HUES48 (cell line): ENCODE measurements at regions not wholly inside any gene's neighbourhood (a gene's known extent, or its start where the extent isn't known, plus 50 kb on each side); places are given as distances from the start of the nearest gene placed in this dataset.

Experiments used
- H3K27ac ChIP-seq: one replicate; pipeline ENCODE4 v1.7.0; 2013; ENCODE audit warnings: low read depth, low read length, inconsistent platforms
- H3K27me3 ChIP-seq: 2 replicates; pipeline ENCODE4 v1.6.1; 2013; ENCODE audit warnings: mild to moderate bottlenecking, low read length; ENCODE audit not compliant: control insufficient read depth, insufficient read depth
- H3K36me3 ChIP-seq: 2 replicates; pipeline ENCODE4 v1.6.1; 2013; ENCODE audit warnings: low read length; ENCODE audit not compliant: control insufficient read depth, insufficient read depth
- H3K4me1 ChIP-seq: 2 replicates; pipeline ENCODE4 v1.6.1; 2013; ENCODE audit warnings: mild to moderate bottlenecking, low read length; ENCODE audit not compliant: control insufficient read depth, insufficient read depth
- H3K4me3 ChIP-seq: 2 replicates; pipeline ENCODE4 v1.5.1; 2013; ENCODE audit warnings: mild to moderate bottlenecking, low read depth, low read length
- H3K9ac ChIP-seq: 2 replicates; pipeline ENCODE4 v1.6.1; 2013; ENCODE audit warnings: mild to moderate bottlenecking, low read depth, low read length, moderate library complexity
- H3K9me3 ChIP-seq: 2 replicates; pipeline ENCODE4 v1.6.1; 2013; ENCODE audit warnings: low read length; ENCODE audit not compliant: control insufficient read depth, insufficient read depth

- H3K36me3 ChIP-seq, result no peaks in the 10 kb centered on the region
- peaks cover 18% of the 10 kb centered on the region; the same call in 1 of the 2 replicates for H3K4me1 ChIP-seq
- H3K9me3 ChIP-seq, result no peaks in the 10 kb centered on the region
- no peaks in the 10 kb centered on the region for H3K27me3 ChIP-seq
- no peak overlapping the region for H3K27ac ChIP-seq
- H3K9ac ChIP-seq, result no peak overlapping the region
- no peak overlapping the region for H3K4me3 ChIP-seq
These were observed 111.0 kb downstream of the TRIB2 start for GRCh38 chr2:12827721-12828120.

- Histone ChIP-seq H3K36me3 (no peaks in the 10 kb centered on the region), H3K27ac (no peak overlapping the region), H3K4me3 (no peak overlapping the region), H3K9me3 (no peaks in the 10 kb centered on the region), H3K27me3 (no peaks in the 10 kb centered on the region), H3K9ac (no peak overlapping the region), H3K4me1 (peaks cover 18% of the 10 kb centered on the region; the same call in 1 of the 2 replicates)
These were observed 112.2 kb downstream of the TRIB2 start for GRCh38 chr2:12828980-12829379.

GRCh38 chr2:12831016-12831415, 114.3 kb downstream of the TRIB2 start:
- Histone ChIP-seq H3K27ac (no peak overlapping the region), H3K4me3 (no peak overlapping the region), H3K4me1 (peaks cover 18% of the 10 kb centered on the region; the same call in 1 of the 2 replicates), H3K9me3 (no peaks in the 10 kb centered on the region), H3K36me3 (no peaks in the 10 kb centered on the region), H3K9ac (no peak overlapping the region), H3K27me3 (no peaks in the 10 kb centered on the region)

GRCh38 chr2:12834239-12834638, 117.5 kb downstream of the TRIB2 start:
- H3K27ac ChIP-seq, result no peak overlapping the region

GRCh38 chr2:12835733-12836132, 119.0 kb downstream of the TRIB2 start:
- H3K4me3 ChIP-seq, result no peak overlapping the region
- H3K27me3 ChIP-seq, result no peaks in the 10 kb centered on the region
- H3K36me3 ChIP-seq, result no peaks in the 10 kb centered on the region
- 0 out of 2 replicates have a peak, but pooled peaks cover 4% of the 10 kb centered on the region for H3K4me1 ChIP-seq
- no peak overlapping the region for H3K9ac ChIP-seq
- H3K27ac ChIP-seq, result no peak overlapping the region
- no peaks in the 10 kb centered on the region for H3K9me3 ChIP-seq

More at GRCh38 chr2:12834239-12834638, 117.5 kb downstream of the TRIB2 start:
- no peak overlapping the region for H3K9ac ChIP-seq
- H3K27me3 ChIP-seq, result no peaks in the 10 kb centered on the region
- H3K36me3 ChIP-seq, result no peaks in the 10 kb centered on the region
- no peaks in the 10 kb centered on the region for H3K9me3 ChIP-seq
- 0 out of 2 replicates have a peak, but pooled peaks cover 11% of the 10 kb centered on the region for H3K4me1 ChIP-seq
- no peak overlapping the region for H3K4me3 ChIP-seq

- no peaks in the 10 kb centered on the region for H3K9me3 ChIP-seq
- no peak overlapping the region for H3K9ac ChIP-seq
- no peaks in the 10 kb centered on the region for H3K36me3 ChIP-seq
- H3K4me1 ChIP-seq, result no peaks in the 10 kb centered on the region
- H3K27me3 ChIP-seq, result no peaks in the 10 kb centered on the region
- H3K27ac ChIP-seq, result no peak overlapping the region
- H3K4me3 ChIP-seq, result no peak overlapping the region
These were observed 122.6 kb downstream of the TRIB2 start for GRCh38 chr2:12839339-12839738.

GRCh38 chr2:12841021-12841420, 124.3 kb downstream of the TRIB2 start:
- Histone ChIP-seq H3K4me1 (no peaks in the 10 kb centered on the region), H3K36me3 (no peaks in the 10 kb centered on the region), H3K27me3 (no peaks in the 10 kb centered on the region), H3K4me3 (no peak overlapping the region), H3K9me3 (no peaks in the 10 kb centered on the region), H3K27ac (no peak overlapping the region), H3K9ac (no peak overlapping the region)

- Histone ChIP-seq H3K4me3 (no peak overlapping the region), H3K9me3 (no peaks in the 10 kb centered on the region), H3K9ac (no peak overlapping the region), H3K4me1 (no peaks in the 10 kb centered on the region), H3K36me3 (no peaks in the 10 kb centered on the region), H3K27me3 (no peaks in the 10 kb centered on the region), H3K27ac (no peak overlapping the region)
These were observed 126.2 kb downstream of the TRIB2 start for GRCh38 chr2:12842917-12843316.

GRCh38 chr2:12844511-12844910, 127.8 kb downstream of the TRIB2 start:
- H3K27ac ChIP-seq, result no peak overlapping the region
- H3K4me1 ChIP-seq, result no peaks in the 10 kb centered on the region
- no peak overlapping the region for H3K9ac ChIP-seq
- no peaks in the 10 kb centered on the region for H3K36me3 ChIP-seq
- no peaks in the 10 kb centered on the region for H3K9me3 ChIP-seq
- no peak overlapping the region for H3K4me3 ChIP-seq
- no peaks in the 10 kb centered on the region for H3K27me3 ChIP-seq

- Histone ChIP-seq H3K4me3 (no peak overlapping the region), H3K36me3 (no peaks in the 10 kb centered on the region), H3K27ac (no peak overlapping the region), H3K4me1 (no peaks in the 10 kb centered on the region), H3K9ac (no peak overlapping the region), H3K27me3 (no peaks in the 10 kb centered on the region), H3K9me3 (no peaks in the 10 kb centered on the region; the same call in 1 of the 2 replicates)
These were observed 131.2 kb downstream of the TRIB2 start for GRCh38 chr2:12847694-12848575.

- no peaks in the 10 kb centered on the region for H3K4me1 ChIP-seq
- no peaks in the 10 kb centered on the region for H3K36me3 ChIP-seq
- no peaks in the 10 kb centered on the region for H3K27me3 ChIP-seq
- no peak overlapping the region for H3K4me3 ChIP-seq
- H3K9ac ChIP-seq, result no peak overlapping the region
- peaks cover 4% of the 10 kb centered on the region for H3K9me3 ChIP-seq
- no peak overlapping the region for H3K27ac ChIP-seq
These were observed 135.4 kb downstream of the TRIB2 start for GRCh38 chr2:12852135-12852534.
